HEK293 (cell line): ENCODE measurements at regions not wholly inside any gene's neighbourhood (a gene's known extent, or its start where the extent isn't known, plus 50 kb on each side); places are given as distances from the start of the nearest gene placed in this dataset.

Experiments
- CTCF ChIA-PET: fragments of 350-600 bp; formaldehyde crosslinking; extraction: SDS; loops from one replicate; lab custom pipeline; 2021; ENCODE audit warnings: antibody characterized with exemption; lab: Yijun Ruan, JAX
- POLR2A ChIA-PET: fragments of 300-600 bp; formaldehyde crosslinking; extraction: SDS; loops from one replicate; lab custom pipeline; 2020; ENCODE audit warnings: antibody characterized with exemption, inconsistent platforms; lab: Yijun Ruan, JAX
- H3K27ac ChIP-seq: fragments of 200-500 bp; sonication (Bioruptor generic); 2 replicates; pipeline ENCODE4 v1.5.1; 2014; ENCODE audit warnings: low read depth, low read length, control low read depth, inconsistent platforms; ENCODE audit errors: extremely low read depth
- H3K36me3 ChIP-seq, 2 experiments: fragments of 200-500 bp in 1 of 2; sonication (Bioruptor generic) in 1 of 2; 1 replicate in 1 of 2; 2 replicates in 1 of 2; pipeline ENCODE4 v1.5.1; 2014 to 2017; ENCODE audit warnings: inconsistent platforms in 2 of 2, low read length in 2 of 2; ENCODE audit not compliant: control insufficient read depth in 2 of 2, insufficient read depth in 1 of 2
- H3K4me1 ChIP-seq: fragments of 200-500 bp; sonication (Bioruptor generic); 2 replicates; pipeline ENCODE4 v1.5.1; 2014; ENCODE audit warnings: mild to moderate bottlenecking, low read length, inconsistent platforms; ENCODE audit not compliant: control insufficient read depth, insufficient read depth
- H3K4me3 ChIP-seq: 2 replicates; pipeline ENCODE4 v1.5.1; 2011; ENCODE audit warnings: low read depth, mild to moderate bottlenecking, control low read depth, low read length, moderate library complexity
- H3K9me3 ChIP-seq: fragments of 200-500 bp; sonication (Bioruptor generic); 2 replicates; pipeline ENCODE4 v1.5.1; 2014; ENCODE audit warnings: low read depth, low read length, inconsistent platforms; ENCODE audit not compliant: control insufficient read depth, insufficient read depth
- GLIS1 ChIP-seq: fragments of 450-650 bp; formaldehyde crosslinking; IDR thresholded peaks from 2 replicates; pipeline ENCODE4 v1.5.1; 2016; ENCODE audit warnings: missing biosample characterization, missing genetic modification characterization
- KLF17 ChIP-seq: fragments of 450-650 bp; formaldehyde crosslinking; IDR thresholded peaks from 2 replicates; pipeline ENCODE4 v1.5.1; 2016; ENCODE audit warnings: missing biosample characterization, missing genetic modification characterization
- KLF7 ChIP-seq: fragments of 450-650 bp; formaldehyde crosslinking; IDR thresholded peaks from 2 replicates; pipeline ENCODE4 v1.5.1; 2016; ENCODE audit warnings: missing biosample characterization, missing genetic modification characterization, borderline replicate concordance
- KLF9 ChIP-seq: fragments of 450-650 bp; formaldehyde crosslinking; IDR thresholded peaks from 2 replicates; pipeline ENCODE4 v1.5.1; 2016; ENCODE audit warnings: missing biosample characterization, missing genetic modification characterization, low read depth
- MEIS1 ChIP-seq: sonication (generic); formaldehyde crosslinking; IDR thresholded peaks from 2 replicates; pipeline ENCODE4 v1.8.1; 2022; ENCODE audit warnings: missing genetic modification reagents, mild to moderate bottlenecking, borderline replicate concordance
- SETDB1 ChIP-seq: IDR thresholded peaks from one replicate; pipeline ENCODE4 v1.6.1; 2017; ENCODE audit warnings: mild to moderate bottlenecking, low read length, moderate library complexity, mixed read lengths; ENCODE audit not compliant: insufficient read length
- ZBTB44 ChIP-seq: fragments of 450-650 bp; IDR thresholded peaks from 2 replicates; pipeline ENCODE4 v1.5.1; 2018; ENCODE audit warnings: missing biosample characterization, mild to moderate bottlenecking, missing genetic modification characterization
- ZNF157 ChIP-seq: fragments of 450-650 bp; formaldehyde crosslinking; IDR thresholded peaks from 2 replicates; pipeline ENCODE4 v1.5.1; 2016; ENCODE audit warnings: missing biosample characterization, missing genetic modification characterization
- ZNF202 ChIP-seq: fragments of 450-650 bp; formaldehyde crosslinking; IDR thresholded peaks from 2 replicates; pipeline ENCODE4 v1.5.1; 2016; ENCODE audit warnings: missing biosample characterization, missing genetic modification characterization, borderline replicate concordance
- ZNF274 ChIP-seq, 2 experiments: fragments of 200-500 bp in 1 of 2; fragments of 450-650 bp in 1 of 2; sonication (Bioruptor generic) in 1 of 2; formaldehyde crosslinking in 1 of 2; IDR thresholded peaks; 2 replicates each; pipeline versions ENCODE4 v1.5.1 to v1.6.1; 2014 to 2016; ENCODE audit warnings: borderline replicate concordance in 1 of 2, inconsistent platforms in 1 of 2, low read length in 1 of 2, missing biosample characterization in 1 of 2, missing genetic modification characterization in 1 of 2
- ZNF48 ChIP-seq: fragments of 450-650 bp; formaldehyde crosslinking; IDR thresholded peaks from 2 replicates; pipeline ENCODE4 v1.5.1; 2016; ENCODE audit warnings: missing biosample characterization, missing genetic modification characterization
- ZNF518A ChIP-seq: fragments of 450-650 bp; formaldehyde crosslinking; conservative IDR thresholded peaks from 2 replicates; pipeline ENCODE4 v1.5.1; 2016; ENCODE audit warnings: low read depth, missing biosample characterization, missing genetic modification characterization
- ZNF530 ChIP-seq: fragments of 450-650 bp; formaldehyde crosslinking; IDR thresholded peaks from 2 replicates; pipeline ENCODE4 v1.5.1; 2016; ENCODE audit warnings: low read depth, missing biosample characterization, missing genetic modification characterization
- ZNF600 ChIP-seq: fragments of 450-650 bp; formaldehyde crosslinking; IDR thresholded peaks from 2 replicates; pipeline ENCODE4 v1.5.1; 2016; ENCODE audit warnings: missing biosample characterization, missing genetic modification characterization
- ZNF664 ChIP-seq: fragments of 450-650 bp; formaldehyde crosslinking; IDR thresholded peaks from 2 replicates; pipeline ENCODE4 v1.5.1; 2016; ENCODE audit warnings: missing biosample characterization, missing genetic modification characterization
- TF ChIP-seq, protein P1 (sequence below): fragments of 450-650 bp; formaldehyde crosslinking; IDR thresholded peaks from 2 replicates; pipeline ENCODE4 v1.5.0; 2017; ENCODE audit warnings: missing biosample characterization, missing genetic modification characterization, borderline replicate concordance
- TF ChIP-seq, protein P2 (sequence below): fragments of 450-650 bp; formaldehyde crosslinking; IDR thresholded peaks from 2 replicates; pipeline ENCODE4 v1.5.1; 2016; ENCODE audit warnings: missing biosample characterization, missing genetic modification characterization
- TF ChIP-seq, protein P3 (sequence below): fragments of 450-650 bp; formaldehyde crosslinking; IDR thresholded peaks from 2 replicates; pipeline ENCODE4 v1.5.1; 2016; ENCODE audit warnings: missing biosample characterization, missing genetic modification characterization

GRCh38 chr4:171759274-171759673 is 53.9 kb upstream of the GALNTL6 start:
- no peaks in the 10 kb centered on the region for H3K4me1 ChIP-seq
- CTCF ChIA-PET, result no interaction called here
- no peaks in the 10 kb centered on the region for H3K9me3 ChIP-seq
- TF ChIP-seq GLIS1 (no peak), ZNF600 (no peak), ZNF202 (tag by site-specific recombination) (no peak), ZNF274 (IDR thresholded peaks at IDR 0.05; ENCODE audit: low read length) (no peak), ZNF274 (tag by site-specific recombination; IDR thresholded peaks at IDR 0.05; ENCODE audit: borderline replicate concordance) (no peak), MEIS1 (CRISPR knock-in tag) (no peak), KLF17 (tag by site-specific recombination) (no peak), ZBTB44 (tag by site-specific recombination) (no peak), ZNF664 (tag by site-specific recombination) (no peak), ZNF518A (tag by site-specific recombination) (no peak), SETDB1 (no peak), ZNF530 (tag by site-specific recombination) (no peak)
- TF ChIP-seq, protein P1, sequence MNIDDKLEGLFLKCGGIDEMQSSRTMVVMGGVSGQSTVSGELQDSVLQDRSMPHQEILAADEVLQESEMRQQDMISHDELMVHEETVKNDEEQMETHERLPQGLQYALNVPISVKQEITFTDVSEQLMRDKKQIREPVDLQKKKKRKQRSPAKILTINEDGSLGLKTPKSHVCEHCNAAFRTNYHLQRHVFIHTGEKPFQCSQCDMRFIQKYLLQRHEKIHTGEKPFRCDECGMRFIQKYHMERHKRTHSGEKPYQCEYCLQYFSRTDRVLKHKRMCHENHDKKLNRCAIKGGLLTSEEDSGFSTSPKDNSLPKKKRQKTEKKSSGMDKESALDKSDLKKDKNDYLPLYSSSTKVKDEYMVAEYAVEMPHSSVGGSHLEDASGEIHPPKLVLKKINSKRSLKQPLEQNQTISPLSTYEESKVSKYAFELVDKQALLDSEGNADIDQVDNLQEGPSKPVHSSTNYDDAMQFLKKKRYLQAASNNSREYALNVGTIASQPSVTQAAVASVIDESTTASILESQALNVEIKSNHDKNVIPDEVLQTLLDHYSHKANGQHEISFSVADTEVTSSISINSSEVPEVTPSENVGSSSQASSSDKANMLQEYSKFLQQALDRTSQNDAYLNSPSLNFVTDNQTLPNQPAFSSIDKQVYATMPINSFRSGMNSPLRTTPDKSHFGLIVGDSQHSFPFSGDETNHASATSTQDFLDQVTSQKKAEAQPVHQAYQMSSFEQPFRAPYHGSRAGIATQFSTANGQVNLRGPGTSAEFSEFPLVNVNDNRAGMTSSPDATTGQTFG (tag by site-specific recombination), result no peak
- H3K27ac ChIP-seq, result no peak overlapping the region
- no peaks in the 10 kb centered on the region for H3K36me3 ChIP-seq
- POLR2A ChIA-PET, result no interaction called here
- no peak overlapping the region for H3K4me3 ChIP-seq

DNA sequence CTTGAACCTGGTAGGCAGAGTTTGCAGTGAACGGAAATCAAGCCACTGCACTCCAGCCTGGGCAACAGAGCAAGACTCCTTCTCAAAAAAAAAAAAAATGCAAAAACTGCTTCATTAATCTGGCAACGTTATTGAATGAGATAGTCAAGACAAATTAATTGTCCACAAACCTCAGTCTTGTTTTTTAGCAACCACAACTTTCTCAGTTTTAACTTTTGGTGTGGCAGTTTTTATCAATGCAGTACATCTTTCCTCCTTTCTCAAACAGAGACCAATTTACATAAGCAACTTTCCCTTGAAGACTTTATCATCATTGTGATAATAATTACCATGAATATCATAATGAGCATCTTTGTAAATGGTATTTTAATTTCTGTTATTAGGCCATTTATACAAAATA is 61.7 kb upstream of the GALNTL6 start:
- Histone ChIP-seq H3K36me3 (no peaks in the 10 kb centered on the region), H3K4me3 (no peak overlapping the region), H3K27ac (no peak overlapping the region), H3K9me3 (no peaks in the 10 kb centered on the region), H3K4me1 (no peaks in the 10 kb centered on the region)
- ChIA-PET POLR2A (no interaction called here), CTCF (no interaction called here)
- TF ChIP-seq ZNF48 (tag by site-specific recombination) (no peak), KLF7 (tag by site-specific recombination) (no peak), KLF9 (tag by site-specific recombination) (no peak), ZNF157 (no peak)
- TF ChIP-seq, protein P2, sequence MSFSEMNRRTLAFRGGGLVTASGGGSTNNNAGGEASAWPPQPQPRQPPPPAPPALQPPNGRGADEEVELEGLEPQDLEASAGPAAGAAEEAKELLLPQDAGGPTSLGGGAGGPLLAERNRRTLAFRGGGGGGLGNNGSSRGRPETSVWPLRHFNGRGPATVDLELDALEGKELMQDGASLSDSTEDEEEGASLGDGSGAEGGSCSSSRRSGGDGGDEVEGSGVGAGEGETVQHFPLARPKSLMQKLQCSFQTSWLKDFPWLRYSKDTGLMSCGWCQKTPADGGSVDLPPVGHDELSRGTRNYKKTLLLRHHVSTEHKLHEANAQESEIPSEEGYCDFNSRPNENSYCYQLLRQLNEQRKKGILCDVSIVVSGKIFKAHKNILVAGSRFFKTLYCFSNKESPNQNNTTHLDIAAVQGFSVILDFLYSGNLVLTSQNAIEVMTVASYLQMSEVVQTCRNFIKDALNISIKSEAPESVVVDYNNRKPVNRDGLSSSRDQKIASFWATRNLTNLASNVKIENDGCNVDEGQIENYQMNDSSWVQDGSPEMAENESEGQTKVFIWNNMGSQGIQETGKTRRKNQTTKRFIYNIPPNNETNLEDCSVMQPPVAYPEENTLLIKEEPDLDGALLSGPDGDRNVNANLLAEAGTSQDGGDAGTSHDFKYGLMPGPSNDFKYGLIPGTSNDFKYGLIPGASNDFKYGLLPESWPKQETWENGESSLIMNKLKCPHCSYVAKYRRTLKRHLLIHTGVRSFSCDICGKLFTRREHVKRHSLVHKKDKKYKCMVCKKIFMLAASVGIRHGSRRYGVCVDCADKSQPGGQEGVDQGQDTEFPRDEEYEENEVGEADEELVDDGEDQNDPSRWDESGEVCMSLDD (tag by site-specific recombination), result no peak
- TF ChIP-seq, protein P3, sequence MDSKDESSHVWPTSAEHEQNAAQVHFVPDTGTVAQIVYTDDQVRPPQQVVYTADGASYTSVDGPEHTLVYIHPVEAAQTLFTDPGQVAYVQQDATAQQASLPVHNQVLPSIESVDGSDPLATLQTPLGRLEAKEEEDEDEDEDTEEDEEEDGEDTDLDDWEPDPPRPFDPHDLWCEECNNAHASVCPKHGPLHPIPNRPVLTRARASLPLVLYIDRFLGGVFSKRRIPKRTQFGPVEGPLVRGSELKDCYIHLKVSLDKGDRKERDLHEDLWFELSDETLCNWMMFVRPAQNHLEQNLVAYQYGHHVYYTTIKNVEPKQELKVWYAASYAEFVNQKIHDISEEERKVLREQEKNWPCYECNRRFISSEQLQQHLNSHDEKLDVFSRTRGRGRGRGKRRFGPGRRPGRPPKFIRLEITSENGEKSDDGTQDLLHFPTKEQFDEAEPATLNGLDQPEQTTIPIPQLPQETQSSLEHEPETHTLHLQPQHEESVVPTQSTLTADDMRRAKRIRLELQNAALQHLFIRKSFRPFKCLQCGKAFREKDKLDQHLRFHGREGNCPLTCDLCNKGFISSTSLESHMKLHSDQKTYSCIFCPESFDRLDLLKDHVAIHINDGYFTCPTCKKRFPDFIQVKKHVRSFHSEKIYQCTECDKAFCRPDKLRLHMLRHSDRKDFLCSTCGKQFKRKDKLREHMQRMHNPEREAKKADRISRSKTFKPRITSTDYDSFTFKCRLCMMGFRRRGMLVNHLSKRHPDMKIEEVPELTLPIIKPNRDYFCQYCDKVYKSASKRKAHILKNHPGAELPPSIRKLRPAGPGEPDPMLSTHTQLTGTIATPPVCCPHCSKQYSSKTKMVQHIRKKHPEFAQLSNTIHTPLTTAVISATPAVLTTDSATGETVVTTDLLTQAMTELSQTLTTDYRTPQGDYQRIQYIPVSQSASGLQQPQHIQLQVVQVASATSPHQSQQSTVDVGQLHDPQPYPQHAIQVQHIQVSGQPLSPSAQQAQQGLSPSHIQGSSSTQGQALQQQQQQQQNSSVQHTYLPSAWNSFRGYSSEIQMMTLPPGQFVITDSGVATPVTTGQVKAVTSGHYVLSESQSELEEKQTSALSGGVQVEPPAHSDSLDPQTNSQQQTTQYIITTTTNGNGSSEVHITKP, result no peak
